ENCODE measurements at regions not wholly inside any gene's neighbourhood (a gene's known extent, or its start where the extent isn't known, plus 50 kb on each side); places are given as distances from the start of the nearest gene placed in this dataset.

GRCh38 chr11:92346220-92346619 is 121.6 kb downstream of the FAT3 start:
- Histone ChIP-seq H3K27me3 (ENCODE audit: control insufficient read depth, insufficient read depth, low read length) (no peaks in the 10 kb centered on the region), H3K9me3 (ENCODE audit: control insufficient read depth, low read depth, low read length) (no peaks in the 10 kb centered on the region), H3K27ac (ENCODE audit: low read length) (no peak overlapping the region), H3K4me3 (ENCODE audit: low read length) (no peak overlapping the region), H3K36me3 (ENCODE audit: control insufficient read depth, insufficient read depth, low read length) (no peaks in the 10 kb centered on the region), H3K4me1 (ENCODE audit: control insufficient read depth, insufficient read depth, low read length) (no peaks in the 10 kb centered on the region)
- WGBS (ENCODE audit: insufficient coverage, low lambda C conversion rate): 83% methylated on average over 2 of the region's 4 CpGs
- DNase-seq: no peak

GRCh38 chr11:92347454-92347853 is 122.8 kb downstream of the FAT3 start:
- H3K4me3 ChIP-seq (ENCODE audit: low read length): no peak overlapping the region
- no peak overlapping the region for H3K27ac ChIP-seq (ENCODE audit: low read length)
- no peak for DNase-seq
- WGBS (ENCODE audit: insufficient coverage, low lambda C conversion rate): no CpG with 5 or more reads among the region's 1 CpG
- H3K36me3 ChIP-seq (ENCODE audit: control insufficient read depth, insufficient read depth, low read length): no peaks in the 10 kb centered on the region
- H3K9me3 ChIP-seq (ENCODE audit: control insufficient read depth, low read depth, low read length): no peaks in the 10 kb centered on the region
- no peaks in the 10 kb centered on the region for H3K4me1 ChIP-seq (ENCODE audit: control insufficient read depth, insufficient read depth, low read length)
- no peaks in the 10 kb centered on the region for H3K27me3 ChIP-seq (ENCODE audit: control insufficient read depth, insufficient read depth, low read length)

- WGBS (ENCODE audit: insufficient coverage, low lambda C conversion rate): 71% methylated on average over 1 of the region's 4 CpGs
- no peak for DNase-seq
- H3K9me3 ChIP-seq (ENCODE audit: control insufficient read depth, low read depth, low read length): no peaks in the 10 kb centered on the region
- no peak overlapping the region for H3K4me3 ChIP-seq (ENCODE audit: low read length)
- H3K27me3 ChIP-seq (ENCODE audit: control insufficient read depth, insufficient read depth, low read length): no peaks in the 10 kb centered on the region
- H3K36me3 ChIP-seq (ENCODE audit: control insufficient read depth, insufficient read depth, low read length): no peaks in the 10 kb centered on the region
- H3K4me1 ChIP-seq (ENCODE audit: control insufficient read depth, insufficient read depth, low read length): no peaks in the 10 kb centered on the region
- no peak overlapping the region for H3K27ac ChIP-seq (ENCODE audit: low read length)
Measured at GRCh38 chr11:92349486-92350156, 125.0 kb downstream of the FAT3 start.

GRCh38 chr11:92357344-92357743 is 132.7 kb downstream of the FAT3 start:
- Histone ChIP-seq H3K36me3 (ENCODE audit: control insufficient read depth, insufficient read depth, low read length) (no peaks in the 10 kb centered on the region), H3K9me3 (ENCODE audit: control insufficient read depth, low read depth, low read length) (no peaks in the 10 kb centered on the region), H3K4me1 (ENCODE audit: control insufficient read depth, insufficient read depth, low read length) (no peaks in the 10 kb centered on the region), H3K27me3 (ENCODE audit: control insufficient read depth, insufficient read depth, low read length) (no peaks in the 10 kb centered on the region), H3K4me3 (ENCODE audit: low read length) (no peak overlapping the region), H3K27ac (ENCODE audit: low read length) (peak overlapping the region; percentile 49)
- DNase-seq: peak; percentile 43 to 54

- H3K4me3 ChIP-seq (ENCODE audit: low read length): no peak overlapping the region
- no peaks in the 10 kb centered on the region for H3K9me3 ChIP-seq (ENCODE audit: control insufficient read depth, low read depth, low read length)
- H3K36me3 ChIP-seq (ENCODE audit: control insufficient read depth, insufficient read depth, low read length): no peaks in the 10 kb centered on the region
- DNase-seq: no peak
- no CpG with 5 or more reads among the region's 2 CpGs for WGBS (ENCODE audit: insufficient coverage, low lambda C conversion rate)
- H3K4me1 ChIP-seq (ENCODE audit: control insufficient read depth, insufficient read depth, low read length): no peaks in the 10 kb centered on the region
- no peaks in the 10 kb centered on the region for H3K27me3 ChIP-seq (ENCODE audit: control insufficient read depth, insufficient read depth, low read length)
- peak overlapping the region; percentile 49 for H3K27ac ChIP-seq (ENCODE audit: low read length)
Measured at GRCh38 chr11:92357841-92358240, 133.2 kb downstream of the FAT3 start.

- Histone ChIP-seq H3K27me3 (ENCODE audit: control insufficient read depth, insufficient read depth, low read length) (no peaks in the 10 kb centered on the region), H3K27ac (ENCODE audit: low read length) (no peak overlapping the region), H3K4me3 (ENCODE audit: low read length) (no peak overlapping the region), H3K9me3 (ENCODE audit: control insufficient read depth, low read depth, low read length) (no peaks in the 10 kb centered on the region), H3K36me3 (ENCODE audit: control insufficient read depth, insufficient read depth, low read length) (no peaks in the 10 kb centered on the region), H3K4me1 (ENCODE audit: control insufficient read depth, insufficient read depth, low read length) (no peaks in the 10 kb centered on the region)
- 80% methylated on average over 1 of the region's 2 CpGs for WGBS (ENCODE audit: insufficient coverage, low lambda C conversion rate)
- no peak for DNase-seq
Measured at GRCh38 chr11:92361551-92361950, 136.9 kb downstream of the FAT3 start.

GRCh38 chr11:92362989-92363388 is 138.4 kb downstream of the FAT3 start:
- Histone ChIP-seq H3K4me1 (ENCODE audit: control insufficient read depth, insufficient read depth, low read length) (no peaks in the 10 kb centered on the region), H3K27ac (ENCODE audit: low read length) (no peak overlapping the region), H3K4me3 (ENCODE audit: low read length) (no peak overlapping the region), H3K9me3 (ENCODE audit: control insufficient read depth, low read depth, low read length) (no peaks in the 10 kb centered on the region), H3K36me3 (ENCODE audit: control insufficient read depth, insufficient read depth, low read length) (no peaks in the 10 kb centered on the region), H3K27me3 (ENCODE audit: control insufficient read depth, insufficient read depth, low read length) (no peaks in the 10 kb centered on the region)
- WGBS (ENCODE audit: insufficient coverage, low lambda C conversion rate): no CpG with 5 or more reads among the region's 1 CpG
- no peak for DNase-seq

GRCh38 chr11:92364177-92364576 is 139.6 kb downstream of the FAT3 start:
- no peaks in the 10 kb centered on the region for H3K36me3 ChIP-seq (ENCODE audit: control insufficient read depth, insufficient read depth, low read length)
- DNase-seq: no peak
- 87% methylated on average over 3 of the region's 4 CpGs for WGBS (ENCODE audit: insufficient coverage, low lambda C conversion rate)
- H3K9me3 ChIP-seq (ENCODE audit: control insufficient read depth, low read depth, low read length): no peaks in the 10 kb centered on the region
- H3K4me1 ChIP-seq (ENCODE audit: control insufficient read depth, insufficient read depth, low read length): no peaks in the 10 kb centered on the region
- no peaks in the 10 kb centered on the region for H3K27me3 ChIP-seq (ENCODE audit: control insufficient read depth, insufficient read depth, low read length)
- H3K27ac ChIP-seq (ENCODE audit: low read length): no peak overlapping the region
- H3K4me3 ChIP-seq (ENCODE audit: low read length): no peak overlapping the region

- Histone ChIP-seq H3K4me1 (ENCODE audit: control insufficient read depth, insufficient read depth, low read length) (no peaks in the 10 kb centered on the region), H3K27ac (ENCODE audit: low read length) (no peak overlapping the region), H3K36me3 (ENCODE audit: control insufficient read depth, insufficient read depth, low read length) (no peaks in the 10 kb centered on the region), H3K9me3 (ENCODE audit: control insufficient read depth, low read depth, low read length) (no peaks in the 10 kb centered on the region), H3K27me3 (ENCODE audit: control insufficient read depth, insufficient read depth, low read length) (no peaks in the 10 kb centered on the region), H3K4me3 (ENCODE audit: low read length) (no peak overlapping the region)
- no peak for DNase-seq
- no CpG with 5 or more reads among the region's 3 CpGs for WGBS (ENCODE audit: insufficient coverage, low lambda C conversion rate)
Measured at GRCh38 chr11:92376146-92376599, 151.6 kb downstream of the FAT3 start.

- no peaks in the 10 kb centered on the region for H3K9me3 ChIP-seq (ENCODE audit: control insufficient read depth, low read depth, low read length)
- no peak overlapping the region for H3K4me3 ChIP-seq (ENCODE audit: low read length)
- no peak for DNase-seq
- H3K36me3 ChIP-seq (ENCODE audit: control insufficient read depth, insufficient read depth, low read length): no peaks in the 10 kb centered on the region
- no peak overlapping the region for H3K27ac ChIP-seq (ENCODE audit: low read length)
- no peaks in the 10 kb centered on the region for H3K4me1 ChIP-seq (ENCODE audit: control insufficient read depth, insufficient read depth, low read length)
- 92% methylated on average over 1 of the region's 1 CpG for WGBS (ENCODE audit: insufficient coverage, low lambda C conversion rate)
- H3K27me3 ChIP-seq (ENCODE audit: control insufficient read depth, insufficient read depth, low read length): no peaks in the 10 kb centered on the region
Measured at GRCh38 chr11:92376680-92377079, 152.1 kb downstream of the FAT3 start.

GRCh38 chr11:92380882-92381281 is 156.3 kb downstream of the FAT3 start:
- no peak overlapping the region for H3K4me3 ChIP-seq (ENCODE audit: low read length)
- no peak for DNase-seq
- no peaks in the 10 kb centered on the region for H3K36me3 ChIP-seq (ENCODE audit: control insufficient read depth, insufficient read depth, low read length)
- WGBS (ENCODE audit: insufficient coverage, low lambda C conversion rate): no CpG with 5 or more reads among the region's 3 CpGs
- no peaks in the 10 kb centered on the region for H3K9me3 ChIP-seq (ENCODE audit: control insufficient read depth, low read depth, low read length)
- no peaks in the 10 kb centered on the region for H3K4me1 ChIP-seq (ENCODE audit: control insufficient read depth, insufficient read depth, low read length)
- no peaks in the 10 kb centered on the region for H3K27me3 ChIP-seq (ENCODE audit: control insufficient read depth, insufficient read depth, low read length)
- H3K27ac ChIP-seq (ENCODE audit: low read length): no peak overlapping the region

Data from large intestine (tissue), 3 donors.